ENCODE measurements at regions not wholly inside any gene's neighbourhood (a gene's known extent, or its start where the extent isn't known, plus 50 kb on each side); places are given as distances from the start of the nearest gene placed in this dataset.

GRCh38 chr12:34209259-34209835, 187.1 kb downstream of the ALG10 start:
- H3K27me3 ChIP-seq (ENCODE audit: low read length), result no peaks in the 10 kb centered on the region
- no peaks in the 10 kb centered on the region for H3K79me2 ChIP-seq (ENCODE audit: insufficient read depth, low read length)
- no peaks in the 10 kb centered on the region for H3K9me2 ChIP-seq (replicated peaks; ENCODE audit: insufficient read depth, low read length)
- H3F3A ChIP-seq (ENCODE audit: insufficient read depth), result no peaks in the 10 kb centered on the region
- H3K4me3 ChIP-seq (ENCODE audit: insufficient read depth, low read length, poor library complexity, severe bottlenecking), result no peak overlapping the region
- H3K9me3 ChIP-seq (ENCODE audit: insufficient read depth, low read length), result no peaks in the 10 kb centered on the region
- no peak for TF ChIP-seq EZH2phosphoT487 (conservative IDR thresholded peaks at IDR 0.05; ENCODE audit: low read length)
- no peak for TF ChIP-seq CTCF (IDR thresholded peaks at IDR 0.05; ENCODE audit: insufficient read depth, low read length, poor library complexity, severe bottlenecking)
- H4K20me1 ChIP-seq (ENCODE audit: low read depth, low read length), result no peaks in the 10 kb centered on the region
- no peak overlapping the region for H2AFZ ChIP-seq (ENCODE audit: low read depth, low read length, severe bottlenecking)
- H3K9ac ChIP-seq (ENCODE audit: low read length), result no peak overlapping the region
- H3K36me3 ChIP-seq (ENCODE audit: low read length), result no peaks in the 10 kb centered on the region
- H3K27ac ChIP-seq (ENCODE audit: low read depth, low read length), result no peak overlapping the region
- no peak overlapping the region for H3K4me2 ChIP-seq (ENCODE audit: low read depth, low read length, poor library complexity, severe bottlenecking)

- no peaks in the 10 kb centered on the region for H3F3A ChIP-seq (ENCODE audit: insufficient read depth)
- H3K4me3 ChIP-seq (ENCODE audit: insufficient read depth, low read length, poor library complexity, severe bottlenecking), result no peak overlapping the region
- no peaks in the 10 kb centered on the region for H3K9me2 ChIP-seq (replicated peaks; ENCODE audit: insufficient read depth, low read length)
- H4K20me1 ChIP-seq (ENCODE audit: low read depth, low read length), result no peaks in the 10 kb centered on the region
- no peaks in the 10 kb centered on the region for H3K27me3 ChIP-seq (ENCODE audit: low read length)
- H3K4me2 ChIP-seq (ENCODE audit: low read depth, low read length, poor library complexity, severe bottlenecking), result no peak overlapping the region
- no peak overlapping the region for H3K27ac ChIP-seq (ENCODE audit: low read depth, low read length)
- no peaks in the 10 kb centered on the region for H3K79me2 ChIP-seq (ENCODE audit: insufficient read depth, low read length)
- no peak for TF ChIP-seq EZH2phosphoT487 (conservative IDR thresholded peaks at IDR 0.05; ENCODE audit: low read length)
- TF ChIP-seq CTCF (IDR thresholded peaks at IDR 0.05; ENCODE audit: insufficient read depth, low read length, poor library complexity, severe bottlenecking), result no peak
- no peaks in the 10 kb centered on the region for H3K36me3 ChIP-seq (ENCODE audit: low read length)
- no peak overlapping the region for H3K9ac ChIP-seq (ENCODE audit: low read length)
- no peaks in the 10 kb centered on the region for H3K9me3 ChIP-seq (ENCODE audit: insufficient read depth, low read length)
- H2AFZ ChIP-seq (ENCODE audit: low read depth, low read length, severe bottlenecking), result no peak overlapping the region
Measured at GRCh38 chr12:34210183-34210582, 187.9 kb downstream of the ALG10 start.

- Histone ChIP-seq H2AFZ (ENCODE audit: low read depth, low read length, severe bottlenecking) (no peak overlapping the region), H3K9me3 (ENCODE audit: insufficient read depth, low read length) (no peaks in the 10 kb centered on the region)
- TF ChIP-seq CTCF (IDR thresholded peaks at IDR 0.05; ENCODE audit: insufficient read depth, low read length, poor library complexity, severe bottlenecking) (no peak), EZH2phosphoT487 (conservative IDR thresholded peaks at IDR 0.05; ENCODE audit: low read length) (no peak)
Measured at GRCh38 chr12:34210689-34211530, 188.6 kb downstream of the ALG10 start.

More at GRCh38 chr12:34210689-34211530, 188.6 kb downstream of the ALG10 start:
- no peaks in the 10 kb centered on the region for H3K36me3 ChIP-seq (ENCODE audit: low read length)
- no peak overlapping the region for H3K27ac ChIP-seq (ENCODE audit: low read depth, low read length)
- no peaks in the 10 kb centered on the region for H3K79me2 ChIP-seq (ENCODE audit: insufficient read depth, low read length)
- no peaks in the 10 kb centered on the region for H3K27me3 ChIP-seq (ENCODE audit: low read length)
- H3K4me2 ChIP-seq (ENCODE audit: low read depth, low read length, poor library complexity, severe bottlenecking), result no peak overlapping the region
- no peaks in the 10 kb centered on the region for H3K9me2 ChIP-seq (replicated peaks; ENCODE audit: insufficient read depth, low read length)
- H4K20me1 ChIP-seq (ENCODE audit: low read depth, low read length), result no peaks in the 10 kb centered on the region
- no peak overlapping the region for H3K9ac ChIP-seq (ENCODE audit: low read length)
- no peaks in the 10 kb centered on the region for H3F3A ChIP-seq (ENCODE audit: insufficient read depth)
- H3K4me3 ChIP-seq (ENCODE audit: insufficient read depth, low read length, poor library complexity, severe bottlenecking), result no peak overlapping the region
